PFSK-1 (cell line): ENCODE measurements at regions not wholly inside any gene's neighbourhood (a gene's known extent, or its start where the extent isn't known, plus 50 kb on each side); places are given as distances from the start of the nearest gene placed in this dataset.

Experiments
- FOXP2 ChIP-seq: optimal IDR thresholded peaks from 2 replicates; pipeline ENCODE3; 2011; ENCODE audit warnings: borderline replicate concordance, control low read depth, inconsistent platforms; ENCODE audit not compliant: insufficient read depth; ENCODE audit errors: extremely low read length, extremely low read depth
- POLR2AphosphoS5 ChIP-seq: IDR thresholded peaks from 2 replicates; pipeline ENCODE4 v1.6.1; 2012; ENCODE audit warnings: low read depth, mild to moderate bottlenecking, control low read depth, low read length, moderate library complexity
- REST ChIP-seq, 2 experiments: IDR thresholded peaks; 2 replicates each; pipeline versions ENCODE4 v1.6.1 to v1.8.0; 2011 to 2012; ENCODE audit warnings: low read depth in 2 of 2, low read length in 2 of 2, control low read depth in 1 of 2, inconsistent platforms in 1 of 2, mild to moderate bottlenecking in 1 of 2, moderate library complexity in 1 of 2; ENCODE audit not compliant: insufficient read depth in 1 of 2
- TAF1 ChIP-seq: IDR thresholded peaks from 2 replicates; pipeline ENCODE4 v1.6.1; 2012; ENCODE audit warnings: low read length, control low read depth, borderline replicate concordance; ENCODE audit not compliant: insufficient read depth

GRCh38 chr6:125537090-125537489 lies 212.3 kb upstream of the HEY2 start:
- TF ChIP-seq POLR2AphosphoS5: no peak
- no peak for TF ChIP-seq FOXP2
- no peak for TF ChIP-seq TAF1
- no peak for TF ChIP-seq REST (IDR thresholded peaks at IDR 0.05; ENCODE audit: insufficient read depth in 1 of 2, low read depth in 2 of 2, low read length in 2 of 2)
